ENCODE measurements at regions not wholly inside any gene's neighbourhood (a gene's known extent, or its start where the extent isn't known, plus 50 kb on each side); places are given as distances from the start of the nearest gene placed in this dataset.

- CTCF ChIA-PET = interaction anchor here (1.0 kb wide), 1 partner anchor 27 kb away, joined by 3 read pairs; no protein-coding TSS in a partner anchor
- no peak for ATAC-seq
- no peak overlapping the region for H3K27ac Mint-ChIP-seq
- H3K27me3 Mint-ChIP-seq (ENCODE audit: low read depth) = no peaks in the 10 kb centered on the region
- peaks cover 5% of the 10 kb centered on the region for H3K4me1 Mint-ChIP-seq
- H3K9me3 Mint-ChIP-seq = peaks cover 14% of the 10 kb centered on the region
- peaks cover 4% of the 10 kb centered on the region for H3K36me3 Mint-ChIP-seq
- no peak overlapping the region for H3K4me3 Mint-ChIP-seq
- no peak for DNase-seq (ENCODE audit: low spot score)
- POLR2A ChIA-PET = no interaction called here
- TF ChIP-seq ELF4 (CRISPR knock-in tag; IDR thresholded peaks at IDR 0.05; ENCODE audit: low read depth) = no peak
- no peak for TF ChIP-seq TEAD1 (CRISPR knock-in tag; IDR thresholded peaks at IDR 0.05)
- no peak for TF ChIP-seq PRDM15 (CRISPR knock-in tag; IDR thresholded peaks at IDR 0.05)
- no peak for TF ChIP-seq MXD4 (CRISPR knock-in tag; IDR thresholded peaks at IDR 0.05; ENCODE audit: borderline replicate concordance)
- TF ChIP-seq FOXJ3 (CRISPR knock-in tag; IDR thresholded peaks at IDR 0.05; ENCODE audit: borderline replicate concordance) = no peak
- no peak for TF ChIP-seq ERG (CRISPR knock-in tag; IDR thresholded peaks at IDR 0.05)
- TF ChIP-seq TEAD4 (CRISPR knock-in tag; IDR thresholded peaks at IDR 0.05) = no peak
- no peak for TF ChIP-seq OVOL2 (CRISPR knock-in tag; IDR thresholded peaks at IDR 0.05; ENCODE audit: borderline replicate concordance)
- TF ChIP-seq GABPB1 (CRISPR knock-in tag; IDR thresholded peaks at IDR 0.05) = no peak
- no peak for TF ChIP-seq EMX1 (CRISPR knock-in tag; IDR thresholded peaks at IDR 0.05)
- no peak for TF ChIP-seq E2F1 (CRISPR knock-in tag; IDR thresholded peaks at IDR 0.05)
- no peak for TF ChIP-seq ZNF416 (CRISPR knock-in tag; IDR thresholded peaks at IDR 0.05)
- TF ChIP-seq ATF1 (CRISPR knock-in tag; IDR thresholded peaks at IDR 0.05) = no peak
- no peak for TF ChIP-seq JAZF1 (CRISPR knock-in tag; IDR thresholded peaks at IDR 0.05)
Measured at GRCh38 chr2:129775952-129776653, 203.4 kb upstream of the RAB6C start.

- Mint-ChIP-seq H3K27me3 (ENCODE audit: low read depth) (no peaks in the 10 kb centered on the region), H3K9me3 (peaks cover 10% of the 10 kb centered on the region), H3K4me1 (peaks cover 13% of the 10 kb centered on the region), H3K4me3 (no peak overlapping the region), H3K27ac (no peak overlapping the region), H3K36me3 (peaks cover 4% of the 10 kb centered on the region)
- ATAC-seq = no peak
- ChIA-PET CTCF (no interaction called here), POLR2A (no interaction called here)
- no peak for DNase-seq (ENCODE audit: low spot score)
- TF ChIP-seq MYBL2 (CRISPR knock-in tag; IDR thresholded peaks at IDR 0.05) (no peak), NR1H2 (CRISPR knock-in tag; IDR thresholded peaks at IDR 0.05) (no peak), NR3C1 (CRISPR knock-in tag; conservative IDR thresholded peaks at IDR 0.05; ENCODE audit: low read depth) (no peak), EMX1 (CRISPR knock-in tag; IDR thresholded peaks at IDR 0.05) (no peak), MXD4 (CRISPR knock-in tag; IDR thresholded peaks at IDR 0.05; ENCODE audit: borderline replicate concordance) (no peak), MLX (CRISPR knock-in tag; IDR thresholded peaks at IDR 0.05) (no peak), ATF2 (CRISPR knock-in tag; IDR thresholded peaks at IDR 0.05; ENCODE audit: borderline replicate concordance, low read depth) (no peak), CTCF (IDR thresholded peaks at IDR 0.05) (no peak), ARID4B (CRISPR knock-in tag; IDR thresholded peaks at IDR 0.05; ENCODE audit: borderline replicate concordance) (no peak)
Measured at GRCh38 chr2:129777146-129777545, 202.3 kb upstream of the RAB6C start.
